ENCODE measurements at regions not wholly inside any gene's neighbourhood (a gene's known extent, or its start where the extent isn't known, plus 50 kb on each side); places are given as distances from the start of the nearest gene placed in this dataset.

DNA sequence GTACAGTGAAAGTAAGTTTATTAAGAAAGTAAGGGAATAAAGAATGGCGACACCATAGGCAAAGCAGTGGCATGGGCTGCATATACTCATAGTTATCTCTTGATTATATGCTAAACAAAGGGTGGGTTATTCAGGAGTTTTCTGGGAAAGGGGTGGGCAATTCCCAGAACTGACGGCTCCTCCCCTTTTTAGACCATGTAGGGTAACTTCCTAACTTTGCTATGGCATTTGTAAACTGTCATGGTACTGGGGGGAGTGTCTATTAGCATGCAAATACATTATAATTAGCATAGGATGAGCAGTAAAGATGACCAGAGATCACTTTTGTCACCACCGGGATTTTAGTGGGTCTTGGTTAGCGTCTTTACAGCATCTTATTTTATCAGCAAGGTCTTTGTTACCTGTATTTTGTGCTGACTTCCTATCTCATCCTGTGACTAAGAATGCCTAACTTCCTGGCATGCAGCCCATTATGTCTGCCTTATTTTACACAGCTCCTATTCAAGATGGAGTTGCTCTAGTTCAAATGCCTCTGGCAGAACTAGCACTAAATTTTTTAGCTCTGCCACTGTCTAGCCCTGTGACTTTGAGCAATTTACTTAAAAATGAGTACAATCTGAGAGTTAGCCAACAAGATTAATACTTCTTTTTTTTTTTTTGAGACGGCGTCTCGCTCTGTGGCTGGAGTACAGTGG, 110.3 kb upstream of the PALMD start:
- WGBS: 92% methylated on average over 7 of the region's 7 CpGs
- intact Hi-C loops (cut with DNase I): no loop called here
- H3K27ac ChIP-seq: no peak overlapping the region

DNA sequence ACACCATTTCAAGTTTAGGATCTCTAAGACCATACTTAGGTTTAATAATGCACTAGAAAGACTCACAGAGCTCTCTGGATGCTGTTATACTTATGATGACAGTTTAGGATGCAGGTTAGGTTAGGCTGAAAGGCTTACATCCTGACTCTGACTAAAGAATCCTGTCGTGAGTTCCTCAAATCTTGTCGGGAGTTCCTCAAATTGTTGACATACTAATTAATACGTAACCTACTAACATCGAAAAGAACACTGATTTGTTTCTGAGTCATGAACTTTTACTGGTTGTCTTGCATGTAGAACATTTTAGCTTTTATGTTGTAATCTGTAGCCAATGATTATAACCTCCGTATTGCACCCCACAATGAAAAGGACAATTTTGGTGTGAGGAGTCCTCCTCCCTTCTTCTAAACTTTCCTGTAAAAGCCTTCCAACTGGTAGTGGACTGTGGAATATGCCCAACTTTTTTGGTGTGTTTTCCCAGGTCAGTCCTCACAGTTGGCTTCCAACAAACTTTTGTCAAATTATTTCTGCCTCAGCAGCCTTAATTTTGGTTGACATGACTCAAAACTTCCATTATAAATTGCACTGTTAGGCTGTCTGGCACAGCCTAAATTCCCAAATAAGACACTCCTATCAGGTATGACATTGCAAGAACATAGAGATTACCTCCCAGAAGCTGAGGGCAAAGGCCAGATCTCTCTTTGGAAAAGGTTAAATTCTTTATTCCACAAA, 107.9 kb upstream of the PALMD start:
- H3K9me3 ChIP-seq: no peaks in the 10 kb centered on the region
- intact Hi-C loops (cut with DNase I): no loop called here
- DNase-seq (ENCODE audit: low spot score): no peak
- no peak overlapping the region for H3K4me3 ChIP-seq
- no peaks in the 10 kb centered on the region for H3K27me3 ChIP-seq (replicated peaks; ENCODE audit: insufficient read depth)
- H3K36me3 ChIP-seq: no peaks in the 10 kb centered on the region
- no peaks in the 10 kb centered on the region for H3K4me1 ChIP-seq (replicated peaks)
- no peak for TF ChIP-seq CTCF (IDR thresholded peaks at IDR 0.05)
- TF ChIP-seq POLR2A (IDR thresholded peaks at IDR 0.05): no peak
- TF ChIP-seq POLR2AphosphoS5 (IDR thresholded peaks at IDR 0.05): no peak
- H3K27ac ChIP-seq: no peak overlapping the region
- 65% methylated on average over 5 of the region's 5 CpGs for WGBS

More for the DNA sequence above, 110.3 kb upstream of the PALMD start:
- no peak for DNase-seq (ENCODE audit: low spot score)
- H3K9me3 ChIP-seq: no peaks in the 10 kb centered on the region
- H3K4me1 ChIP-seq (replicated peaks): no peaks in the 10 kb centered on the region
- no peak overlapping the region for H3K4me3 ChIP-seq
- TF ChIP-seq POLR2AphosphoS5 (IDR thresholded peaks at IDR 0.05): no peak
- no peak for TF ChIP-seq CTCF (IDR thresholded peaks at IDR 0.05)
- TF ChIP-seq POLR2A (IDR thresholded peaks at IDR 0.05): no peak
- no peaks in the 10 kb centered on the region for H3K36me3 ChIP-seq
- H3K27me3 ChIP-seq (replicated peaks; ENCODE audit: insufficient read depth): no peaks in the 10 kb centered on the region

GRCh38 chr1:99538618-99538956, 107.3 kb upstream of the PALMD start:
- no peak for DNase-seq (ENCODE audit: low spot score)
- Histone ChIP-seq H3K36me3 (no peaks in the 10 kb centered on the region), H3K27ac (no peak overlapping the region), H3K4me1 (replicated peaks) (no peaks in the 10 kb centered on the region), H3K4me3 (no peak overlapping the region), H3K27me3 (replicated peaks; ENCODE audit: insufficient read depth) (no peaks in the 10 kb centered on the region), H3K9me3 (no peaks in the 10 kb centered on the region)
- TF ChIP-seq POLR2A (IDR thresholded peaks at IDR 0.05) (no peak), POLR2AphosphoS5 (IDR thresholded peaks at IDR 0.05) (no peak), CTCF (IDR thresholded peaks at IDR 0.05) (no peak)
- intact Hi-C loops (cut with DNase I): no loop called here
- 77% methylated on average over 2 of the region's 2 CpGs for WGBS

DNA sequence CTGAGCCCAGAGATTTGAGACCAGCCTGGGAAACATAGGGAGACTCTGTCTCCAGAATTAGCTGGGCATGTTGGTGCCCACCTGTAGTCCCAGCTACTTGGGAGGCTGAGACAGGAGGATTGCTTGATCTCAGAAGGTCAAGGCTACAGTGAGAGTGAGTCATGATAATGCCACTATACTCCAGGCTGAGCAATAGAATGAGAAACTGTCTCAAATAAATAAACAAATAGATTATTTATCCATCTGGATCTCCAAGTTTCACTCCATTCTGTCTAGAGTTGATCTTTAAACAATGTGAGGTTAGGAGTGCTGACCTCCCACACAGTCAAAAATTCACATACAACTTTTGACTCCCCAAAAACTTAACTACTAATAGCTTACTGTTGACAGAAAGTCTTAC, 106.8 kb upstream of the PALMD start:
- intact Hi-C loops (cut with DNase I): no loop called here
- Histone ChIP-seq H3K4me3 (no peak overlapping the region), H3K27me3 (replicated peaks; ENCODE audit: insufficient read depth) (no peaks in the 10 kb centered on the region), H3K4me1 (replicated peaks) (no peaks in the 10 kb centered on the region), H3K36me3 (no peaks in the 10 kb centered on the region), H3K9me3 (no peaks in the 10 kb centered on the region), H3K27ac (no peak overlapping the region)
- TF ChIP-seq CTCF (IDR thresholded peaks at IDR 0.05) (no peak), POLR2AphosphoS5 (IDR thresholded peaks at IDR 0.05) (no peak), POLR2A (IDR thresholded peaks at IDR 0.05) (no peak)
- DNase-seq (ENCODE audit: low spot score): no peak

GRCh38 chr1:99540744-99541143, 105.2 kb upstream of the PALMD start:
- no peak for DNase-seq (ENCODE audit: low spot score)
- WGBS: 97% methylated on average over 1 of the region's 1 CpG
- TF ChIP-seq POLR2AphosphoS5 (IDR thresholded peaks at IDR 0.05) (no peak), POLR2A (IDR thresholded peaks at IDR 0.05) (no peak), CTCF (IDR thresholded peaks at IDR 0.05) (no peak)
- intact Hi-C loops (cut with DNase I): no loop called here
- no peaks in the 10 kb centered on the region for H3K27me3 ChIP-seq (replicated peaks; ENCODE audit: insufficient read depth)
- H3K36me3 ChIP-seq: no peaks in the 10 kb centered on the region
- H3K4me1 ChIP-seq (replicated peaks): no peaks in the 10 kb centered on the region
- no peak overlapping the region for H3K4me3 ChIP-seq
- H3K9me3 ChIP-seq: no peaks in the 10 kb centered on the region
- no peak overlapping the region for H3K27ac ChIP-seq
